ENCODE measurements at regions not wholly inside any gene's neighbourhood (a gene's known extent, or its start where the extent isn't known, plus 50 kb on each side); places are given as distances from the start of the nearest gene placed in this dataset.

DNA sequence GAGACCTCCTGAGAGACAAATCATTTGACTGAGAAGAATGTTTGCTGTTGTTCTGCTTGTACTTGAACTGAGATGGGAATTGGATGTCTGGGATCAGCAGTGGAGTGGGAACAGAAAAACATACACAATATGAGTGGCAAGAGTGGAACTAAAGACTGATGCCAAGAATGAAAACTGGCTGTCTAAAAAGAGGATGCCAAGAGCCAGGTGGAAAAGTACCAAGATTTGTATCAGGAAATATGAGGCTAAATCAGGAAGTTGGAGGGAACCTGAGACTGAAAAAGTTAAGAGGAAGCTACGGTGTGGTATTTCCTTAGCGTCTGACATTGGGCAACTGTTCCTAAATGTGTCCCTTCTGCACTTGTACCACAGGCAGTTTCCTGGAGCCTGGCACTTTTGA lies 440.9 kb upstream of the CELF4 start:
- TF ChIP-seq, protein P1, sequence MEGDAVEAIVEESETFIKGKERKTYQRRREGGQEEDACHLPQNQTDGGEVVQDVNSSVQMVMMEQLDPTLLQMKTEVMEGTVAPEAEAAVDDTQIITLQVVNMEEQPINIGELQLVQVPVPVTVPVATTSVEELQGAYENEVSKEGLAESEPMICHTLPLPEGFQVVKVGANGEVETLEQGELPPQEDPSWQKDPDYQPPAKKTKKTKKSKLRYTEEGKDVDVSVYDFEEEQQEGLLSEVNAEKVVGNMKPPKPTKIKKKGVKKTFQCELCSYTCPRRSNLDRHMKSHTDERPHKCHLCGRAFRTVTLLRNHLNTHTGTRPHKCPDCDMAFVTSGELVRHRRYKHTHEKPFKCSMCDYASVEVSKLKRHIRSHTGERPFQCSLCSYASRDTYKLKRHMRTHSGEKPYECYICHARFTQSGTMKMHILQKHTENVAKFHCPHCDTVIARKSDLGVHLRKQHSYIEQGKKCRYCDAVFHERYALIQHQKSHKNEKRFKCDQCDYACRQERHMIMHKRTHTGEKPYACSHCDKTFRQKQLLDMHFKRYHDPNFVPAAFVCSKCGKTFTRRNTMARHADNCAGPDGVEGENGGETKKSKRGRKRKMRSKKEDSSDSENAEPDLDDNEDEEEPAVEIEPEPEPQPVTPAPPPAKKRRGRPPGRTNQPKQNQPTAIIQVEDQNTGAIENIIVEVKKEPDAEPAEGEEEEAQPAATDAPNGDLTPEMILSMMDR (IDR thresholded peaks at IDR 0.05; ENCODE audit: insufficient read depth, low read length, poor library complexity, severe bottlenecking) = no peak
- DNase-seq (ENCODE audit: extremely low read depth, insufficient read length) = no peak
- Histone ChIP-seq H3K36me3 (ENCODE audit: control insufficient read depth, insufficient read depth, low read length) (no peaks in the 10 kb centered on the region), H3K27me3 (replicated peaks; ENCODE audit: control insufficient read depth, insufficient read depth, low read length) (no peaks in the 10 kb centered on the region), H3K4me3 (replicated peaks; ENCODE audit: low read depth, low read length) (no peak overlapping the region)

DNA sequence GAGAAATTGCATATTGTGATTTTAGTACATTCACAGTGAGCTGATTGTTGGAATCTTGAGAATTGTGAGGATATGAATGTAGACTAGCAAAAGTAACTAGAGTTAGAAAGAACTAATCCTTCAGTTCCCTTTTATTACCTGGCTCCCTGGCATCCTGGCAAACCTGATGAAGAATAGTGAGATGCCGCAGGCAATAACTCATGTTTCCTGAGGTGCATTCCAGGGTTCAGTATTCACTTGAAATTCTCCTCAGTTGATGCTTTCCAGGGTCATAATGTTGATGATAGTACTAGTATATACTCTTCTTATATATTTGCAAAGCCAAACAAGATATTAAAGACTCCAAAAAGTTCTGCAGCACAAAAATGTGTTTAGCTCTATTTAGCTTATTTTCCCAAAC lies 432.1 kb upstream of the CELF4 start:
- Histone ChIP-seq H3K36me3 (ENCODE audit: control insufficient read depth, insufficient read depth, low read length) (no peaks in the 10 kb centered on the region), H3K4me3 (replicated peaks; ENCODE audit: low read depth, low read length) (no peak overlapping the region), H3K27me3 (replicated peaks; ENCODE audit: control insufficient read depth, insufficient read depth, low read length) (no peaks in the 10 kb centered on the region)
- TF ChIP-seq, protein P1 (IDR thresholded peaks at IDR 0.05; ENCODE audit: insufficient read depth, low read length, poor library complexity, severe bottlenecking) = no peak
- no peak for DNase-seq (ENCODE audit: extremely low read depth, insufficient read length)

DNA sequence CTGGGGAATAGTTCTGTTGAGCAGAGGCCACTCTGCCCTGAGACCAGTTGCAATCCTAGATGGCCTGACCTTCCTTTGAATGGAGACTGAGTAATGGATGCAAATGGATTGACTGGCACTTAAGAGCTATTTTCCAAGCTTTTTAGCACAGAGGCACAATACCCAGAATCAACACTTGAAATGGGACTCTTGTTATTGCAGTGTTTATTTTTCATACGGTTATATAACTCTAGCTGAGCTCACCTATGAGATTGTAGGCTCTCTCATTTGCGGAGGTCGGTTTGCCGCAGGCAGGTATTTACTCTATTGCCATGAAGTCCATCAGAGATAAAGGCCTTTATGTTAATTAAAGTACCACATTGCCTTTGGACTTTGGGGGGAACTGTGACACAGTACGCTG lies 422.3 kb upstream of the CELF4 start:
- Histone ChIP-seq H3K27me3 (replicated peaks; ENCODE audit: control insufficient read depth, insufficient read depth, low read length) (no peaks in the 10 kb centered on the region), H3K36me3 (ENCODE audit: control insufficient read depth, insufficient read depth, low read length) (no peaks in the 10 kb centered on the region), H3K4me3 (replicated peaks; ENCODE audit: low read depth, low read length) (no peak overlapping the region)
- no peak for DNase-seq (ENCODE audit: extremely low read depth, insufficient read length)
- TF ChIP-seq, protein P1 (IDR thresholded peaks at IDR 0.05; ENCODE audit: insufficient read depth, low read length, poor library complexity, severe bottlenecking) = no peak

DNA sequence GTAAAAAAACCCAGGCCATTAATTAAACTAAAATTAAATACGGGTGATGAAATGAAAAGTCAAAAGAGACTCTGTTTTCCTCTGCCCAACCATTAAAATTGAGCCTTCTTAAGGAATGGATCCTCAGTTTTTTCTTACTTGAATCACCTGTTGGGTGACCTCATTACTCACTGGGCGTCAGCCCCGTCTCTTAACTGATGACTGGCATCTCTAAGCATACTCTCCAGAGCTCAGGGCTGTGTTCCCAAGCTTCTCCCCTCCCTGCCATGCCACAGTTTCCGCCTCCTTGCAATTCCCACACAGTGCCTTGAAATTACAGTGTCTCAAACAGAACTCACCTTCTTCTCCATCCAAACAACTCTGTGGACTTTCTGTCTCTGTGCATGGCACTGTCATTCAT lies 421.1 kb upstream of the CELF4 start:
- Histone ChIP-seq H3K4me3 (replicated peaks; ENCODE audit: low read depth, low read length) (no peak overlapping the region), H3K36me3 (ENCODE audit: control insufficient read depth, insufficient read depth, low read length) (no peaks in the 10 kb centered on the region), H3K27me3 (replicated peaks; ENCODE audit: control insufficient read depth, insufficient read depth, low read length) (no peaks in the 10 kb centered on the region)
- TF ChIP-seq, protein P1 (IDR thresholded peaks at IDR 0.05; ENCODE audit: insufficient read depth, low read length, poor library complexity, severe bottlenecking) = no peak
- DNase-seq (ENCODE audit: extremely low read depth, insufficient read length) = no peak

DNA sequence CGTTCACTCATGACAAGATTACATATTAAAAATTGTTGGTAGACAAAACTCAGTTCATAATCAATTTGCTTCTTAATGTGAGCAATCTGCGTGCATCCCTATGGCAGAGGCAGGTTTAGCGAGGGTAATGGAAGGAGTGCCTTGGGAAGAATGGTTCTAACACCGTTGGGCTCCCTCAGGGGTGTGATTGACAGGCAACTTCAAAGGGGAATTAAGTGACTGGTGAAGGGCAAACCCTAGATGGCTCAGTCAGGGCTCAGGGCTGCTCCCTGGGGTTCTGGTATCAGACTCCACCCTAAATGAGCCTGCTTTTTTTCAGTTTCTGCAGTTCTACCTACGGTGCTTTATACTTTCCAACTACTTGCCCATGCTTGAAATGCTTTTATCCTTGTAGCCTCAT lies 419.5 kb upstream of the CELF4 start:
- Histone ChIP-seq H3K4me3 (replicated peaks; ENCODE audit: low read depth, low read length) (no peak overlapping the region), H3K36me3 (ENCODE audit: control insufficient read depth, insufficient read depth, low read length) (no peaks in the 10 kb centered on the region), H3K27me3 (replicated peaks; ENCODE audit: control insufficient read depth, insufficient read depth, low read length) (no peaks in the 10 kb centered on the region)
- no peak for DNase-seq (ENCODE audit: extremely low read depth, insufficient read length)
- TF ChIP-seq, protein P1 (IDR thresholded peaks at IDR 0.05; ENCODE audit: insufficient read depth, low read length, poor library complexity, severe bottlenecking) = no peak

DNA sequence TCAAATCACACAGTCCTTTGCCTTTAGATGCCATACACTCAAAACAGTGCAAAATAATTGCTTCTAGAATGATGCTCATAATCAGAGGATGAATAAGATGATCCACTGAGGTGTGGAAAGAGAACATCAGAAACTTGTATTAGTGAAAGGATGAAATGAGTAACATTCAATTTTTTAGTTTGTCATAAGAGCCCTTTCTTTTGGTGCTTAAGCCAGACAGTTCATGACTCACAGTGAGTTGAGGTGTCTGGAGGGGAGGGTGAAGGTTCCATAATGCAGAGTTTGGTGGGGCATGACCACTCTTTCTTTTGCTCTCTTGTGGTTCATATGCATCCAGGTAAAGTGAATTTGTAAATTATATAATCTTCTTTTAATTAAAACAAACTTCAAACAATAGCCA lies 415.0 kb upstream of the CELF4 start:
- Histone ChIP-seq H3K36me3 (ENCODE audit: control insufficient read depth, insufficient read depth, low read length) (no peaks in the 10 kb centered on the region), H3K27me3 (replicated peaks; ENCODE audit: control insufficient read depth, insufficient read depth, low read length) (no peaks in the 10 kb centered on the region), H3K4me3 (replicated peaks; ENCODE audit: low read depth, low read length) (no peak overlapping the region)
- TF ChIP-seq, protein P1 (IDR thresholded peaks at IDR 0.05; ENCODE audit: insufficient read depth, low read length, poor library complexity, severe bottlenecking) = no peak
- no peak for DNase-seq (ENCODE audit: extremely low read depth, insufficient read length)

All from GM06990 (cell line).